ENCODE measurements at regions not wholly inside any gene's neighbourhood (a gene's known extent, or its start where the extent isn't known, plus 50 kb on each side); places are given as distances from the start of the nearest gene placed in this dataset.

GRCh38 chr6:18883268-18883667, 496.1 kb downstream of the RNF144B start:
- H3K4me1 ChIP-seq (ENCODE audit: insufficient read depth, poor library complexity, severe bottlenecking), result no peaks in the 10 kb centered on the region
- no peak for DNase-seq (ENCODE audit: low spot score)
- no peak for TF ChIP-seq CTCF (IDR thresholded peaks at IDR 0.05; ENCODE audit: poor library complexity, severe bottlenecking)
- no peak overlapping the region for H3K4me3 ChIP-seq (ENCODE audit: severe bottlenecking)
- no peak for ATAC-seq (ENCODE audit: low read depth)
- H3K9me3 ChIP-seq (ENCODE audit: severe bottlenecking), result no peaks in the 10 kb centered on the region
- H3K27ac ChIP-seq (ENCODE audit: poor library complexity, severe bottlenecking), result no peak overlapping the region
- H3K27me3 ChIP-seq (ENCODE audit: insufficient read depth, poor library complexity, severe bottlenecking), result peaks cover 4% of the 10 kb centered on the region
- H3K36me3 ChIP-seq (ENCODE audit: low read depth), result no peaks in the 10 kb centered on the region

GRCh38 chr6:18883851-18884250, 496.7 kb downstream of the RNF144B start:
- H3K4me1 ChIP-seq (ENCODE audit: insufficient read depth, poor library complexity, severe bottlenecking), result no peaks in the 10 kb centered on the region
- H3K27me3 ChIP-seq (ENCODE audit: insufficient read depth, poor library complexity, severe bottlenecking), result peaks cover under 1% of the 10 kb centered on the region
- no peak for ATAC-seq (ENCODE audit: low read depth)
- H3K36me3 ChIP-seq (ENCODE audit: low read depth), result no peaks in the 10 kb centered on the region
- H3K4me3 ChIP-seq (ENCODE audit: severe bottlenecking), result no peak overlapping the region
- no peak for DNase-seq (ENCODE audit: low spot score)
- no peak for TF ChIP-seq CTCF (IDR thresholded peaks at IDR 0.05; ENCODE audit: poor library complexity, severe bottlenecking)
- no peak overlapping the region for H3K27ac ChIP-seq (ENCODE audit: poor library complexity, severe bottlenecking)
- H3K9me3 ChIP-seq (ENCODE audit: severe bottlenecking), result no peaks in the 10 kb centered on the region

- H3K27me3 ChIP-seq (ENCODE audit: insufficient read depth, poor library complexity, severe bottlenecking), result no peaks in the 10 kb centered on the region
- H3K27ac ChIP-seq (ENCODE audit: poor library complexity, severe bottlenecking), result no peak overlapping the region
- H3K36me3 ChIP-seq (ENCODE audit: low read depth), result no peaks in the 10 kb centered on the region
- no peaks in the 10 kb centered on the region for H3K4me1 ChIP-seq (ENCODE audit: insufficient read depth, poor library complexity, severe bottlenecking)
- H3K9me3 ChIP-seq (ENCODE audit: severe bottlenecking), result no peaks in the 10 kb centered on the region
- DNase-seq (ENCODE audit: low spot score) (no peak), ATAC-seq (ENCODE audit: low read depth) (no peak)
- TF ChIP-seq CTCF (IDR thresholded peaks at IDR 0.05; ENCODE audit: poor library complexity, severe bottlenecking), result no peak
- no peak overlapping the region for H3K4me3 ChIP-seq (ENCODE audit: severe bottlenecking)
Observed at GRCh38 chr6:18893540-18894269, 506.6 kb downstream of the RNF144B start.

- H3K27me3 ChIP-seq (ENCODE audit: insufficient read depth, poor library complexity, severe bottlenecking), result no peaks in the 10 kb centered on the region
- H3K4me1 ChIP-seq (ENCODE audit: insufficient read depth, poor library complexity, severe bottlenecking), result no peaks in the 10 kb centered on the region
- no peaks in the 10 kb centered on the region for H3K9me3 ChIP-seq (ENCODE audit: severe bottlenecking)
- TF ChIP-seq CTCF (IDR thresholded peaks at IDR 0.05; ENCODE audit: poor library complexity, severe bottlenecking), result no peak
- H3K36me3 ChIP-seq (ENCODE audit: low read depth), result no peaks in the 10 kb centered on the region
- no peak overlapping the region for H3K27ac ChIP-seq (ENCODE audit: poor library complexity, severe bottlenecking)
- no peak overlapping the region for H3K4me3 ChIP-seq (ENCODE audit: severe bottlenecking)
- DNase-seq (ENCODE audit: low spot score), result no peak
- ATAC-seq (ENCODE audit: low read depth), result no peak
Observed at GRCh38 chr6:18897350-18897749, 510.2 kb downstream of the RNF144B start.

- DNase-seq (ENCODE audit: low spot score) (no peak), ATAC-seq (ENCODE audit: low read depth) (no peak)
- H3K27ac ChIP-seq (ENCODE audit: poor library complexity, severe bottlenecking), result no peak overlapping the region
- no peaks in the 10 kb centered on the region for H3K36me3 ChIP-seq (ENCODE audit: low read depth)
- H3K27me3 ChIP-seq (ENCODE audit: insufficient read depth, poor library complexity, severe bottlenecking), result peaks cover 3% of the 10 kb centered on the region
- no peaks in the 10 kb centered on the region for H3K4me1 ChIP-seq (ENCODE audit: insufficient read depth, poor library complexity, severe bottlenecking)
- no peaks in the 10 kb centered on the region for H3K9me3 ChIP-seq (ENCODE audit: severe bottlenecking)
- H3K4me3 ChIP-seq (ENCODE audit: severe bottlenecking), result no peak overlapping the region
- TF ChIP-seq CTCF (IDR thresholded peaks at IDR 0.05; ENCODE audit: poor library complexity, severe bottlenecking), result no peak
Observed at GRCh38 chr6:18904681-18905080, 517.5 kb downstream of the RNF144B start.

Measured in RWPE2 (cell line).